Endothelial cell of umbilical vein (primary cell): ENCODE measurements at regions not wholly inside any gene's neighbourhood (a gene's known extent, or its start where the extent isn't known, plus 50 kb on each side); places are given as distances from the start of the nearest gene placed in this dataset.

Experiments used
- BruUV-seq: library from RNA; stranded (reverse); fragments of 400-500 nt; replicated peaks from 2 replicates; lab custom pipeline; 2021; lab: Mats Ljungman, UMichigan
- CTCF ChIA-PET: fragments of 300-600, 350-600 bp; sonication (Branson Sonifier 250); formaldehyde crosslinking; loops from one replicate; lab custom pipeline; 2021; ENCODE audit warnings: antibody characterized with exemption, inconsistent platforms; lab: Charles Lee
- POLR2A ChIA-PET: fragments of 300-600, 350-600 bp; sonication (Branson Sonifier 250); formaldehyde crosslinking; loops from one replicate; lab custom pipeline; 2021; ENCODE audit warnings: antibody characterized with exemption, inconsistent platforms; lab: Charles Lee
- DNase-seq: peaks from one replicate; pipeline ENCODE4 v3.0.0-alpha.2; 2011; ENCODE audit warnings: low read depth, low spot score
- FAIRE-seq: peaks from 2 replicates; lab custom pipeline; 2011; peaks lifted over from hg19 to GRCh38; lab: Jason Lieb, UNC
- H2AFZ ChIP-seq: 2 replicates; pipeline ENCODE4 v1.6.0; 2012; ENCODE audit warnings: low read depth, low read length, control low read depth, inconsistent platforms
- H3K27ac ChIP-seq: 2 replicates; pipeline ENCODE4 v1.5.1; 2011; ENCODE audit warnings: low read depth, mild to moderate bottlenecking, control low read depth, low read length, moderate library complexity; ENCODE audit not compliant: insufficient read depth
- H3K27me3 ChIP-seq, 2 experiments: 2 replicates each; pipeline versions ENCODE4 v1.6.0 to v1.6.1; 2011; ENCODE audit warnings: low read length in 2 of 2, mixed read lengths in 1 of 2; ENCODE audit not compliant: control insufficient read depth in 2 of 2, insufficient read depth in 2 of 2
- H3K36me3 ChIP-seq, 2 experiments: 2 replicates in 1 of 2; 3 replicates in 1 of 2; pipeline ENCODE4 v1.5.1; 2011; ENCODE audit warnings: low read length in 2 of 2, mild to moderate bottlenecking in 1 of 2, moderate library complexity in 1 of 2; ENCODE audit not compliant: control insufficient read depth in 2 of 2, insufficient read depth in 2 of 2; ENCODE audit errors: extremely low read depth in 1 of 2
- H3K4me1 ChIP-seq: 3 replicates; pipeline ENCODE4 v1.5.1; 2011; ENCODE audit warnings: mild to moderate bottlenecking, low read length; ENCODE audit not compliant: control insufficient read depth, insufficient read depth; ENCODE audit errors: extremely low read depth
- H3K4me2 ChIP-seq: 2 replicates; pipeline ENCODE4 v1.6.1; 2011; ENCODE audit warnings: low read length, control low read depth, mixed read lengths; ENCODE audit not compliant: insufficient read depth
- H3K4me3 ChIP-seq, 3 experiments: fragments of 200-600 bp in 1 of 3; sonication (generic), shearing (Covaris generic) in 1 of 3; replicated peaks in 1 of 3; 2 replicates each; pipeline ENCODE4 v1.5.1; 2011 to 2016; ENCODE audit warnings: control low read depth in 3 of 3, low read length in 3 of 3, mild to moderate bottlenecking in 2 of 3, inconsistent platforms in 1 of 3, low read depth in 1 of 3, moderate library complexity in 1 of 3; ENCODE audit not compliant: insufficient read depth in 1 of 3
- H3K79me2 ChIP-seq: 2 replicates; pipeline ENCODE4 v1.6.0; 2012; ENCODE audit warnings: low read length, inconsistent platforms; ENCODE audit not compliant: control insufficient read depth, insufficient read depth
- H3K9ac ChIP-seq: replicated peaks from 2 replicates; pipeline ENCODE3; 2011; ENCODE audit warnings: low read length, control low read depth; ENCODE audit not compliant: insufficient read depth; ENCODE audit errors: extremely low read depth
- H3K9me1 ChIP-seq: replicated peaks from 3 replicates; pipeline ENCODE4 v1.6.0; 2011; ENCODE audit warnings: mild to moderate bottlenecking, low read length; ENCODE audit not compliant: control insufficient read depth, insufficient read depth; ENCODE audit errors: extremely low read depth
- H3K9me3 ChIP-seq: replicated peaks from 2 replicates; pipeline ENCODE4 v1.5.1; 2012; ENCODE audit warnings: low read length, inconsistent platforms; ENCODE audit not compliant: control insufficient read depth, insufficient read depth
- H4K20me1 ChIP-seq: replicated peaks from 2 replicates; pipeline ENCODE3; 2011; ENCODE audit warnings: mild to moderate bottlenecking, low read length; ENCODE audit not compliant: control insufficient read depth, insufficient read depth; ENCODE audit errors: extremely low read depth
- CTCF ChIP-seq, 2 donors: IDR thresholded peaks; 1 replicate in 1 of 2; 2 replicates in 1 of 2; pipeline ENCODE4 v1.5.1; 2011; ENCODE audit warnings: low read length in 2 of 2, mild to moderate bottlenecking in 2 of 2, moderate library complexity in 2 of 2, control low read depth in 1 of 2, inconsistent platforms in 1 of 2, low read depth in 1 of 2; ENCODE audit not compliant: insufficient read depth in 1 of 2; ENCODE audit errors: extremely low read depth in 1 of 2
- EZH2 ChIP-seq: IDR thresholded peaks from 2 replicates; pipeline ENCODE4 v1.6.1; 2012; ENCODE audit warnings: borderline replicate concordance, low read depth, mild to moderate bottlenecking, moderate library complexity, low read length, inconsistent platforms; ENCODE audit not compliant: severe bottlenecking
- FOS ChIP-seq: IDR thresholded peaks from 2 replicates; pipeline ENCODE4 v1.6.1; 2011; ENCODE audit warnings: mild to moderate bottlenecking, low read length, moderate library complexity, borderline replicate concordance; ENCODE audit not compliant: insufficient read depth
- GATA2 ChIP-seq: IDR thresholded peaks from 2 replicates; pipeline ENCODE4 v1.7.0; 2011; ENCODE audit warnings: low read depth, mild to moderate bottlenecking, moderate library complexity, mixed read lengths, low read length; ENCODE audit not compliant: insufficient read length, insufficient read depth
- JUN ChIP-seq: IDR thresholded peaks from 2 replicates; pipeline ENCODE4 v1.6.1; 2011; ENCODE audit warnings: borderline replicate concordance, low read depth; ENCODE audit not compliant: insufficient read length, insufficient read depth
- MAX ChIP-seq: IDR thresholded peaks from 2 replicates; pipeline ENCODE4 v1.6.1; 2011; ENCODE audit not compliant: insufficient read depth, insufficient read length
- MYC ChIP-seq: IDR thresholded peaks from one replicate; pipeline ENCODE4 v1.6.1; 2011; ENCODE audit warnings: mild to moderate bottlenecking, low read depth, low read length
- POLR2A ChIP-seq: IDR thresholded peaks from 2 replicates; pipeline ENCODE4 v1.6.1; 2012; ENCODE audit warnings: low read depth, mild to moderate bottlenecking, control low read depth, low read length
- POLR2AphosphoS5 ChIP-seq: IDR thresholded peaks from 2 replicates; pipeline ENCODE4 v1.6.1; 2012; ENCODE audit warnings: low read depth, mild to moderate bottlenecking, control low read depth, low read length, moderate library complexity; ENCODE audit not compliant: insufficient read depth
- dilution Hi-C: fragments of 300-500 bp; cut with MboI; formaldehyde crosslinking; loops from one replicate; pipeline ENCODE4 v1.15.0; 2019; ENCODE audit warnings: low sequenced_read_pairs; ENCODE audit not compliant: extremely low pct_ligation_motif_present
- intact Hi-C: fragments of 100-400 bp; cut with micrococcal nuclease; formaldehyde crosslinking; loops from one replicate; pipeline ENCODE4 v1.10.0; 2022

DNA sequence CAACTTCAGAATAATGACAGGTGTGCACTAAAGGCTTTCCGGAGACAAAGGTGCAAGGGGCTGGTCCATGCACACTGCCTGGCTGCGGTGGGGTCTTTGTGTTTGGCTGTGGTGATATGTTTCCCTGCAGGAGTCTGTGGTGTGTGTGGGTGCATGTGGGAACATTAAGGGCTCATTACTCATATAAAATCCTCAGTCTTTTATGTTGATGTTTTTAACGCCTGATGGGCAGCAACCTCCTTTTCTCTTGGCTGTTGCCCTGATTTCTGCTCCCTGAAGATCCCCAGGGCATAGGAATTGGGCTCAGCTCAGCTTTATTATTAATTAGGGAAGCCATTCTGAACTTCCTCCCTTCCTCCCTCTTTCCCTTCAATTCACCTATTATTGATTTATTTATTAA, 67.6 kb upstream of the SPAG17 start:
- H3K9me1 ChIP-seq, result no peaks in the 10 kb centered on the region
- H3K9me3 ChIP-seq, result no peaks in the 10 kb centered on the region
- DNase-seq, result no peak
- no peak overlapping the region for H3K4me2 ChIP-seq
- no peaks in the 10 kb centered on the region for H3K79me2 ChIP-seq
- H3K4me1 ChIP-seq, result no peaks in the 10 kb centered on the region
- no peaks in the 10 kb centered on the region for H4K20me1 ChIP-seq
- intact Hi-C loops (no loop called here), dilution Hi-C loops (no loop called here)
- H3K36me3 ChIP-seq, result no peaks in the 10 kb centered on the region
- FAIRE-seq, result no peak
- CTCF ChIA-PET, result no interaction called here
- no peak overlapping the region for H3K27ac ChIP-seq
- H3K4me3 ChIP-seq, result no peak overlapping the region
- BruUV-seq, result no TSS peak
- POLR2A ChIA-PET, result no interaction called here
- H3K9ac ChIP-seq, result no peak overlapping the region
- no peak for TF ChIP-seq MAX
- no peak for TF ChIP-seq EZH2
- TF ChIP-seq FOS, result no peak
- TF ChIP-seq JUN, result no peak
- no peak for TF ChIP-seq MYC
- no peak for TF ChIP-seq CTCF (IDR thresholded peaks at IDR 0.05; ENCODE audit: extremely low read depth in 1 of 2, insufficient read depth in 1 of 2, low read depth in 1 of 2, low read length in 2 of 2)
- TF ChIP-seq GATA2, result no peak
- TF ChIP-seq POLR2AphosphoS5, result no peak
- no peak for TF ChIP-seq POLR2A
- H3K27me3 ChIP-seq, result no peaks in the 10 kb centered on the region
- no peak overlapping the region for H2AFZ ChIP-seq
